Type B pancreatic cell (in vitro differentiated cells): ENCODE measurements at regions not wholly inside any gene's neighbourhood (a gene's known extent, or its start where the extent isn't known, plus 50 kb on each side); places are given as distances from the start of the nearest gene placed in this dataset.

Experiments used
- DNase-seq: peaks from one replicate; pipeline ENCODE4 v3.0.0; 2021; ENCODE audit warnings: mixed read lengths; ENCODE audit not compliant: unreplicated experiment; ENCODE audit errors: extremely low spot score
- H3K27ac Mint-ChIP-seq: 2 replicates; pipeline ENCODE4 v1.8.0; 2021; ENCODE audit warnings: mild to moderate bottlenecking, mixed read lengths
- H3K27me3 Mint-ChIP-seq: 2 replicates; pipeline ENCODE4 v1.8.0; 2021; ENCODE audit warnings: mixed read lengths
- H3K36me3 Mint-ChIP-seq: 2 replicates; pipeline ENCODE4 v1.8.0; 2021; ENCODE audit warnings: mixed read lengths
- H3K4me1 Mint-ChIP-seq: one replicate; pipeline ENCODE4 v1.8.0; 2021; ENCODE audit warnings: mixed read lengths; ENCODE audit not compliant: unreplicated experiment
- H3K4me3 Mint-ChIP-seq: 2 replicates; pipeline ENCODE4 v1.8.0; 2021; ENCODE audit warnings: mild to moderate bottlenecking, mixed read lengths
- H3K9me3 Mint-ChIP-seq: 2 replicates; pipeline ENCODE4 v1.8.0; 2021; ENCODE audit warnings: mixed read lengths
- CTCF ChIP-seq: fragments of 200-600 bp; sonication (generic); conservative IDR thresholded peaks from 2 replicates; pipeline ENCODE4 v1.5.0; 2021; ENCODE audit warnings: antibody characterized with exemption, mild to moderate bottlenecking

- Mint-ChIP-seq H3K4me1 (no peaks in the 10 kb centered on the region), H3K4me3 (no peak overlapping the region), H3K9me3 (peaks cover 4% of the 10 kb centered on the region), H3K27ac (no peak overlapping the region), H3K27me3 (no peaks in the 10 kb centered on the region), H3K36me3 (no peaks in the 10 kb centered on the region)
- no peak for TF ChIP-seq CTCF
- DNase-seq: no peak
Measured at GRCh38 chrX:140928739-140929138, 73.7 kb upstream of the SPANXB1 start.

- Mint-ChIP-seq H3K36me3 (no peaks in the 10 kb centered on the region), H3K4me1 (no peaks in the 10 kb centered on the region), H3K27ac (no peak overlapping the region), H3K4me3 (no peak overlapping the region), H3K9me3 (peaks cover 4% of the 10 kb centered on the region), H3K27me3 (no peaks in the 10 kb centered on the region)
- TF ChIP-seq CTCF: no peak
- no peak for DNase-seq
Measured at GRCh38 chrX:140933016-140933415, 69.4 kb upstream of the SPANXB1 start.

- no peaks in the 10 kb centered on the region for H3K4me1 Mint-ChIP-seq
- no peak overlapping the region for H3K4me3 Mint-ChIP-seq
- peaks cover 4% of the 10 kb centered on the region for H3K9me3 Mint-ChIP-seq
- TF ChIP-seq CTCF: no peak
- H3K27me3 Mint-ChIP-seq: no peaks in the 10 kb centered on the region
- no peak overlapping the region for H3K27ac Mint-ChIP-seq
- no peaks in the 10 kb centered on the region for H3K36me3 Mint-ChIP-seq
- no peak for DNase-seq
Measured at GRCh38 chrX:140933874-140934655, 68.3 kb upstream of the SPANXB1 start.

GRCh38 chrX:140943513-140943912, 58.9 kb upstream of the SPANXB1 start:
- H3K4me3 Mint-ChIP-seq: no peak overlapping the region
- H3K9me3 Mint-ChIP-seq: no peaks in the 10 kb centered on the region
- no peak for TF ChIP-seq CTCF
- H3K27me3 Mint-ChIP-seq: no peaks in the 10 kb centered on the region
- no peaks in the 10 kb centered on the region for H3K36me3 Mint-ChIP-seq
- no peak overlapping the region for H3K27ac Mint-ChIP-seq
- no peaks in the 10 kb centered on the region for H3K4me1 Mint-ChIP-seq
- DNase-seq: no peak

GRCh38 chrX:140944710-140945109, 57.7 kb upstream of the SPANXB1 start:
- H3K4me3 Mint-ChIP-seq: no peak overlapping the region
- no peak for DNase-seq
- H3K36me3 Mint-ChIP-seq: no peaks in the 10 kb centered on the region
- TF ChIP-seq CTCF: no peak
- no peaks in the 10 kb centered on the region for H3K27me3 Mint-ChIP-seq
- H3K4me1 Mint-ChIP-seq: no peaks in the 10 kb centered on the region
- no peak overlapping the region for H3K27ac Mint-ChIP-seq
- no peaks in the 10 kb centered on the region for H3K9me3 Mint-ChIP-seq
